GM12878 (cell line): ENCODE measurements at regions not wholly inside any gene's neighbourhood (a gene's known extent, or its start where the extent isn't known, plus 50 kb on each side); places are given as distances from the start of the nearest gene placed in this dataset.

Experiments
- ATAC-seq: fragments of 200-7000 bp; cut with Tn5 transposase; 3 replicates; pipeline ENCODE4 v1.9.1; 2020; ENCODE audit warnings: mild to moderate bottlenecking, moderate library complexity
- BruUV-seq: library from RNA; stranded (reverse); fragments of 400-500 nt; replicated peaks from 2 replicates; lab custom pipeline; 2021; lab: Mats Ljungman, UMichigan
- CTCF ChIA-PET: fragments of 300-600 bp; sonication (Branson Sonifier 250); formaldehyde crosslinking; extraction: SDS; loops from one replicate; lab custom pipeline; 2021; ENCODE audit warnings: inconsistent platforms; lab: Yijun Ruan, JAX
- POLR2A ChIA-PET: fragments of 350-600 bp; formaldehyde crosslinking; extraction: SDS; loops from one replicate; lab custom pipeline; 2021; ENCODE audit warnings: inconsistent platforms; lab: Charles Lee
- RAD21 ChIA-PET: fragments of 300-600 bp; sonication (Branson Sonifier 250); formaldehyde crosslinking; loops from one replicate; lab custom pipeline; 2023; ENCODE audit warnings: antibody characterized with exemption; ENCODE audit not compliant: unreplicated experiment; lab: Charles Lee
- SMC1A ChIA-PET: fragments of 300-600 bp; sonication (Branson Sonifier 250); formaldehyde crosslinking; loops from one replicate; lab custom pipeline; 2023; ENCODE audit not compliant: unreplicated experiment, uncharacterized antibody; lab: Charles Lee
- DNase-seq: peaks from one replicate; pipeline ENCODE4 v3.0.0-alpha.2; 2011; ENCODE audit warnings: low read depth, low spot score
- FAIRE-seq: peaks from 3 replicates; lab custom pipeline; 2011; peaks lifted over from hg19 to GRCh38; lab: Jason Lieb, UNC
- H2AFZ ChIP-seq: 2 replicates; pipeline ENCODE4 v1.6.0; 2011; ENCODE audit warnings: low read depth, low read length, control low read depth; ENCODE audit not compliant: control insufficient read depth
- H3K27ac ChIP-seq: 2 replicates; pipeline ENCODE4 v1.5.1; 2011; ENCODE audit warnings: control low read depth; ENCODE audit not compliant: control insufficient read depth, insufficient read depth
- H3K27me3 ChIP-seq, 2 experiments: replicated peaks in 1 of 2; 2 replicates each; pipeline versions ENCODE4 v1.6.0 to v1.6.1; 2011; ENCODE audit warnings: low read length in 1 of 2; ENCODE audit not compliant: control insufficient read depth in 2 of 2, insufficient read depth in 2 of 2
- H3K36me3 ChIP-seq, 2 experiments: 2 replicates each; pipeline ENCODE4 v1.5.1; 2011; ENCODE audit warnings: low read length in 1 of 2; ENCODE audit not compliant: control insufficient read depth in 2 of 2, insufficient read depth in 2 of 2
- H3K4me1 ChIP-seq: 2 replicates; pipeline ENCODE4 v1.6.1; 2011; ENCODE audit warnings: mild to moderate bottlenecking, low read length, moderate library complexity, mixed read lengths; ENCODE audit not compliant: control insufficient read depth, insufficient read depth
- H3K4me2 ChIP-seq: 2 replicates; pipeline ENCODE4 v1.6.0; 2011; ENCODE audit warnings: control low read depth; ENCODE audit not compliant: control insufficient read depth, insufficient read depth
- H3K4me3 ChIP-seq: fragments of 200-600 bp; sonication (generic); 2 replicates; pipeline ENCODE4 v1.5.1; 2016
- H3K79me2 ChIP-seq: 2 replicates; pipeline ENCODE4 v1.6.0; 2011; ENCODE audit warnings: low read length; ENCODE audit not compliant: control insufficient read depth, insufficient read depth
- H3K9ac ChIP-seq: 2 replicates; pipeline ENCODE4 v1.8.0; 2011; ENCODE audit warnings: low read length, control low read depth, mixed read lengths; ENCODE audit not compliant: control insufficient read depth, insufficient read depth
- H3K9me3 ChIP-seq: replicated peaks from 3 replicates; pipeline ENCODE4 v1.5.1; 2011; ENCODE audit warnings: mild to moderate bottlenecking, low read length; ENCODE audit not compliant: control insufficient read depth, insufficient read depth
- H4K20me1 ChIP-seq: 2 replicates; pipeline ENCODE4 v1.6.0; 2011; ENCODE audit not compliant: control insufficient read depth, insufficient read depth
- IKZF1 ChIP-seq: fragments of 450-650 bp; conservative IDR thresholded peaks from 2 replicates; pipeline ENCODE4 v1.6.1; 2017; ENCODE audit warnings: antibody characterized with exemption, mild to moderate bottlenecking
- MTA2 ChIP-seq: fragments of 450-650 bp; IDR thresholded peaks from 2 replicates; pipeline ENCODE4 v1.6.1; 2016; ENCODE audit warnings: low read depth, mild to moderate bottlenecking, moderate library complexity
- RELA ChIP-seq: fragments of 450-650 bp; IDR thresholded peaks from 2 replicates; pipeline ENCODE4 v1.8.0; 2014; ENCODE audit warnings: borderline replicate concordance; ENCODE audit not compliant: partially characterized antibody
- SREBF1 ChIP-seq: IDR thresholded peaks from 2 replicates; pipeline ENCODE4 v1.6.1; 2012; ENCODE audit warnings: mild to moderate bottlenecking, low read length
- TARDBP ChIP-seq: IDR thresholded peaks from 2 replicates; pipeline ENCODE4 v1.6.1; 2016; ENCODE audit warnings: borderline replicate concordance
- WGBS: methylation state at CpG from one replicate; pipeline ENCODE4 v1.1.6; 2016; ENCODE audit warnings: low lambda C conversion rate; ENCODE audit not compliant: insufficient replicate concordance, insufficient coverage; ENCODE audit errors: missing lambda C conversion rate; 5-methylcytosine and 5-hydroxymethylcytosine counted together
- in situ Hi-C: fragments of 300-500 bp; cut with MboI; formaldehyde crosslinking; loops from 9 replicates; pipeline ENCODE4 v1.14.3; 2018; ENCODE audit warnings: mixed read lengths
- intact Hi-C: fragments of 100-400 bp; cut with micrococcal nuclease; formaldehyde crosslinking; loops from one replicate; pipeline ENCODE4 v1.14.2; 2022; ENCODE audit not compliant: unreplicated experiment
- TF ChIP-seq, protein P1 (sequence below): fragments of 450-650 bp; IDR thresholded peaks from 2 replicates; pipeline ENCODE4 v1.6.1; 2016; ENCODE audit warnings: mild to moderate bottlenecking
- TF ChIP-seq, protein P2 (sequence below): fragments of 450-650 bp; IDR thresholded peaks from 2 replicates; pipeline ENCODE4 v1.6.1; 2018; ENCODE audit warnings: mild to moderate bottlenecking, low read depth, moderate library complexity; ENCODE audit not compliant: partially characterized antibody
- TF ChIP-seq, protein P3 (sequence below): fragments of 450-650 bp; formaldehyde crosslinking; IDR thresholded peaks from 2 replicates; pipeline ENCODE4 v1.4.0; 2022; ENCODE audit warnings: mild to moderate bottlenecking, moderate library complexity
- TF ChIP-seq, protein P4 (sequence below): IDR thresholded peaks from 2 replicates; pipeline ENCODE4 v1.6.1; 2011; ENCODE audit warnings: borderline replicate concordance, low read depth, mild to moderate bottlenecking, moderate library complexity, low read length; ENCODE audit not compliant: insufficient read depth, poor library complexity, severe bottlenecking

DNA sequence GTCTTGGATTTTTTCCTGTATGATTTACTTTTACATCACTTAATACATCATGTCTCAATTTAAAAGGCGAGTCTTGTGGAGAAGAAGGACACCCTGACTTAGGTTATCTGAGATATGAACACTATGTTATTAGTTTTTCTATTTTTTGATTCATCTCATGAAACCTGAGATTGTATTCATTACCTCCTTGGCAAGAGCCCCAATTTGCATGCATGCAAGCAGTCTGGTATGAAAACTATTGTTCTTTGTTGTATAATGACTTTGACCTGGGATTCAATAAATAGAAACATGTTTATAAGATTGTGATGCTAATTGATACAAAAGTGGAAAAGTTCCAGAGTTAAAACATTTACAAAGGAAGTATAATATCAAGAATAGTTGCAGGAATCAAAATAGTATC is 576.1 kb downstream of the NOVA1 start:
- ATAC-seq (no peak), DNase-seq (no peak), FAIRE-seq (no peak)
- H3K79me2 ChIP-seq: no peaks in the 10 kb centered on the region
- H3K27ac ChIP-seq: no peak overlapping the region
- H4K20me1 ChIP-seq: no peaks in the 10 kb centered on the region
- no peak overlapping the region for H2AFZ ChIP-seq
- no peaks in the 10 kb centered on the region for H3K36me3 ChIP-seq
- H3K4me3 ChIP-seq: no peak overlapping the region
- no peaks in the 10 kb centered on the region; the same call in 2 of the 3 replicates for H3K9me3 ChIP-seq
- RAD21 ChIA-PET: no interaction called here
- intact Hi-C loops: no loop called here
- CTCF ChIA-PET: no interaction called here
- H3K4me2 ChIP-seq: no peak overlapping the region
- no peak overlapping the region for H3K9ac ChIP-seq
- no TSS peak for BruUV-seq
- in situ Hi-C loops: no loop called here
- TF ChIP-seq TARDBP (no peak), MTA2 (no peak), SREBF1 (no peak), RELA (no peak), IKZF1 (no peak)
- TF ChIP-seq, protein P1, sequence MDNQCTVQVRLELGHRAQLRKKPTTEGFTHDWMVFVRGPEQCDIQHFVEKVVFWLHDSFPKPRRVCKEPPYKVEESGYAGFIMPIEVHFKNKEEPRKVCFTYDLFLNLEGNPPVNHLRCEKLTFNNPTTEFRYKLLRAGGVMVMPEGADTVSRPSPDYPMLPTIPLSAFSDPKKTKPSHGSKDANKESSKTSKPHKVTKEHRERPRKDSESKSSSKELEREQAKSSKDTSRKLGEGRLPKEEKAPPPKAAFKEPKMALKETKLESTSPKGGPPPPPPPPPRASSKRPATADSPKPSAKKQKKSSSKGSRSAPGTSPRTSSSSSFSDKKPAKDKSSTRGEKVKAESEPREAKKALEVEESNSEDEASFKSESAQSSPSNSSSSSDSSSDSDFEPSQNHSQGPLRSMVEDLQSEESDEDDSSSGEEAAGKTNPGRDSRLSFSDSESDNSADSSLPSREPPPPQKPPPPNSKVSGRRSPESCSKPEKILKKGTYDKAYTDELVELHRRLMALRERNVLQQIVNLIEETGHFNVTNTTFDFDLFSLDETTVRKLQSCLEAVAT: no peak
- TF ChIP-seq, protein P2, sequence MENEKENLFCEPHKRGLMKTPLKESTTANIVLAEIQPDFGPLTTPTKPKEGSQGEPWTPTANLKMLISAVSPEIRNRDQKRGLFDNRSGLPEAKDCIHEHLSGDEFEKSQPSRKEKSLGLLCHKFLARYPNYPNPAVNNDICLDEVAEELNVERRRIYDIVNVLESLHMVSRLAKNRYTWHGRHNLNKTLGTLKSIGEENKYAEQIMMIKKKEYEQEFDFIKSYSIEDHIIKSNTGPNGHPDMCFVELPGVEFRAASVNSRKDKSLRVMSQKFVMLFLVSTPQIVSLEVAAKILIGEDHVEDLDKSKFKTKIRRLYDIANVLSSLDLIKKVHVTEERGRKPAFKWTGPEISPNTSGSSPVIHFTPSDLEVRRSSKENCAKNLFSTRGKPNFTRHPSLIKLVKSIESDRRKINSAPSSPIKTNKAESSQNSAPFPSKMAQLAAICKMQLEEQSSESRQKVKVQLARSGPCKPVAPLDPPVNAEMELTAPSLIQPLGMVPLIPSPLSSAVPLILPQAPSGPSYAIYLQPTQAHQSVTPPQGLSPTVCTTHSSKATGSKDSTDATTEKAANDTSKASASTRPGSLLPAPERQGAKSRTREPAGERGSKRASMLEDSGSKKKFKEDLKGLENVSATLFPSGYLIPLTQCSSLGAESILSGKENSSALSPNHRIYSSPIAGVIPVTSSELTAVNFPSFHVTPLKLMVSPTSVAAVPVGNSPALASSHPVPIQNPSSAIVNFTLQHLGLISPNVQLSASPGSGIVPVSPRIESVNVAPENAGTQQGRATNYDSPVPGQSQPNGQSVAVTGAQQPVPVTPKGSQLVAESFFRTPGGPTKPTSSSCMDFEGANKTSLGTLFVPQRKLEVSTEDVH: no peak
- TF ChIP-seq, protein P3, sequence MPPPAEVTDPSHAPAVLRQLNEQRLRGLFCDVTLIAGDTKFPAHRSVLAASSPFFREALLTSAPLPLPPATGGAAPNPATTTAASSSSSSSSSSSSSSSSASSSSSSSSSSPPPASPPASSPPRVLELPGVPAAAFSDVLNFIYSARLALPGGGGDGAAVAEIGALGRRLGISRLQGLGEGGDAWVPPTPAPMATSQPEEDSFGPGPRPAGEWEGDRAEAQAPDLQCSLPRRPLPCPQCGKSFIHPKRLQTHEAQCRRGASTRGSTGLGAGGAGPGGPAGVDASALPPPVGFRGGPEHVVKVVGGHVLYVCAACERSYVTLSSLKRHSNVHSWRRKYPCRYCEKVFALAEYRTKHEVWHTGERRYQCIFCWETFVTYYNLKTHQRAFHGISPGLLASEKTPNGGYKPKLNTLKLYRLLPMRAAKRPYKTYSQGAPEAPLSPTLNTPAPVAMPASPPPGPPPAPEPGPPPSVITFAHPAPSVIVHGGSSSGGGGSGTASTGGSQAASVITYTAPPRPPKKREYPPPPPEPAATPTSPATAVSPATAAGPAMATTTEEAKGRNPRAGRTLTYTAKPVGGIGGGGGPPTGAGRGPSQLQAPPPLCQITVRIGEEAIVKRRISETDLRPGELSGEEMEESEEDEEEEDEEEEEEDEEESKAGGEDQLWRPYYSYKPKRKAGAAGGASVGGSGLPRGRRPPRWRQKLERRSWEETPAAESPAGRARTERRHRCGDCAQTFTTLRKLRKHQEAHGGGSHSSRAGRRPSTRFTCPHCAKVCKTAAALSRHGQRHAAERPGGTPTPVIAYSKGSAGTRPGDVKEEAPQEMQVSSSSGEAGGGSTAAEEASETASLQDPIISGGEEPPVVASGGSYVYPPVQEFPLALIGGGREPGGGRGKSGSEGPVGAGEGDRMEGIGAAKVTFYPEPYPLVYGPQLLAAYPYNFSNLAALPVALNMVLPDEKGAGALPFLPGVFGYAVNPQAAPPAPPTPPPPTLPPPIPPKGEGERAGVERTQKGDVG (CRISPR knock-in tag): no peak
- TF ChIP-seq, protein P4, sequence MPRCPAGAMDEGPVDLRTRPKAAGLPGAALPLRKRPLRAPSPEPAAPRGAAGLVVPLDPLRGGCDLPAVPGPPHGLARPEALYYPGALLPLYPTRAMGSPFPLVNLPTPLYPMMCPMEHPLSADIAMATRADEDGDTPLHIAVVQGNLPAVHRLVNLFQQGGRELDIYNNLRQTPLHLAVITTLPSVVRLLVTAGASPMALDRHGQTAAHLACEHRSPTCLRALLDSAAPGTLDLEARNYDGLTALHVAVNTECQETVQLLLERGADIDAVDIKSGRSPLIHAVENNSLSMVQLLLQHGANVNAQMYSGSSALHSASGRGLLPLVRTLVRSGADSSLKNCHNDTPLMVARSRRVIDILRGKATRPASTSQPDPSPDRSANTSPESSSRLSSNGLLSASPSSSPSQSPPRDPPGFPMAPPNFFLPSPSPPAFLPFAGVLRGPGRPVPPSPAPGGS: no peak
- SMC1A ChIA-PET: no interaction called here
- no peaks in the 10 kb centered on the region for H3K4me1 ChIP-seq
- H3K27me3 ChIP-seq: no peaks in the 10 kb centered on the region
- 0% methylated on average over 1 of the region's 1 CpG for WGBS
- POLR2A ChIA-PET: no interaction called here
